GM21360 (cell line): ENCODE measurements at regions not wholly inside any gene's neighbourhood (a gene's known extent, or its start where the extent isn't known, plus 50 kb on each side); places are given as distances from the start of the nearest gene placed in this dataset.

Experiments
- ATAC-seq: cut with Tn5 transposase; IDR thresholded peaks from one replicate; pipeline ENCODE4 v1.9.1; 2021; ENCODE audit warnings: mild to moderate bottlenecking, moderate library complexity; ENCODE audit not compliant: unreplicated experiment

DNA sequence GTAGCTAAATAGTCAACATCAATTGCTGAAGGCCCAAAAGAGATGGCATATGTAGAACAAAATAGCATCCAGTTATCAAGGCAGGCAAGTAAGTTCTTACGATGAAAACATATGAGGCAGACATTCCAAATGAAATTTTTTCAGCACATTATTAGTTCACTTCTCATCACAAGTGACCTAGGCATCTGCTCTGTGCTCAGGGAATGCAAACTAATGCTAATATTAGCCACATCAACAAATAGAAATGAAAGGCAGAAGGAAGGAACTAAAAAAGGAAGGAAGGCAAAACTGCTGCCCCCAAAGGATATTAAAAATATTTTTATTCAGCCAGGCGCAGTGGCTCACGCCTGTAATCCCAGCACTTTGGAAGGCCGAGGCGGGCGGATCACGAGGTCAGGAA is 51.2 kb upstream of the ROCK1 start:
- no peak for ATAC-seq

GRCh38 chr18:21163647-21164547 is 52.3 kb upstream of the ROCK1 start:
- ATAC-seq: no peak

GRCh38 chr18:21164548-21165095 is 53.0 kb upstream of the ROCK1 start:
- no peak for ATAC-seq

GRCh38 chr18:21167641-21168377 is 56.2 kb upstream of the ROCK1 start:
- ATAC-seq: no peak

DNA sequence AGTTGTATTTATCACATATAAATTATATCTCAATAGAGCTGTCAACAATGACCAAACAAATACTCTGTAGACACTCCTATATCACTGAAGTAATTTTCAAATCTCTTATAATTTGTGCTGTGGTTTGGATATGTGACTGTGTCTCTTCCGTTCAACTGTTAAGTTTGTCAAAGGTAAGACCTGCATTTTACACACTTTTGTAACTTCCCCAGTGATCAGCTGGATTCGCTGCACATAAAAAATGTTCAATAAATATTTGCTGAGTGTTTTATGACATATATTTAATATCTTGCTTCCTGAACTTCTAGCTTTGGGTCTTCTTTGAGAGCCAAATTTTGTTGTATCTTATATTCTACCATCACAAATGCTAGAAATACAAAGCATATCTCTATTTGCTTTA is 57.3 kb upstream of the ROCK1 start:
- ATAC-seq: no peak

- no peak for ATAC-seq
Observed at GRCh38 chr18:21177822-21178221, 64.2 kb upstream of the GREB1L start.

DNA sequence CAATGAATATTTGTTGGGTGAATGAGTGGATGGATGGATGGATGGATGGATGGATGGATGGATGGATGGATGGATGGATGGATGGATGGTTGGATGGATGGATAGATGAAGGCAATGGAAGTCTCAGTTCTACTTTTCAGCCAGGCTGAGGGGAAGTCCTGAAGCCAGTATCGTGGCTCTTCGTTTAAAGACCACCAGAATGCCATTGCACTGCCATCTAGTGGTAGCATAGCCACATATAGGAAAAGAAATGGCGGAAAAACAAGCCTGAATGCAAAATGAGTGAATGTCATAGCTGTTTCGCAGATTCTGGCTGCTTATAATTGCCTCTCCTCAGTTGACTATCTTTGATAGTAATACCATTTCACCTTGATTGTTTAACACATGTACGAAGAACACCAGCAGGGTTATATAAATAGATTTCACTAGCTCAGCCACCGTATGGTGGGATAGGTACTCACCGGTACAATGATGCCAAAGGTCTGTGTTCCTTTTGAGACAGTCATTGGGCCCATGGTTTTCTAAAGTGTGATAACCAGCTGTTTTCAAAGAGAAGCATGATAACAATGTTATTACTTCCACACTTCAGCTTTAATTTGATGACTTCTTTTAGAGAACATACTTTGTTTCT is 62.3 kb upstream of the GREB1L start:
- ATAC-seq: no peak

DNA sequence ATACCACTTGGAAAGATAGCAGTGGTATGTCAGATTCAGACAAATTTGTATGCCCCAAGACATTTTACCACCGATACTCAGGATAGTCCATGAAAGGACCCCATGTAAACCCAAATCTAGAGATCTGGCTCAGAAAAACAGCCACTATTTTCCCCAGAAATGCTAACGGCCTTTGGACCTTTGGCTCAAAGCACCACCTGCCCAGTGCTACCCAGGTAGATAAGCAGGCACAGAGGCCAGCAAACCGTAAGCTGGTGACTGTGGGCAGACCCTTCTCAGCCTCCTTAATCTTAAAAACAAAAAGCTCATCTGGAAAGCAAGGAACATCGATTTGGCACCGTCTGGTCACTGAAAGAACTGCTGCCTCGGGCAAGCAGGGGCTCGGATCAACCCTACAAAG is 61.4 kb upstream of the GREB1L start:
- no peak for ATAC-seq

DNA sequence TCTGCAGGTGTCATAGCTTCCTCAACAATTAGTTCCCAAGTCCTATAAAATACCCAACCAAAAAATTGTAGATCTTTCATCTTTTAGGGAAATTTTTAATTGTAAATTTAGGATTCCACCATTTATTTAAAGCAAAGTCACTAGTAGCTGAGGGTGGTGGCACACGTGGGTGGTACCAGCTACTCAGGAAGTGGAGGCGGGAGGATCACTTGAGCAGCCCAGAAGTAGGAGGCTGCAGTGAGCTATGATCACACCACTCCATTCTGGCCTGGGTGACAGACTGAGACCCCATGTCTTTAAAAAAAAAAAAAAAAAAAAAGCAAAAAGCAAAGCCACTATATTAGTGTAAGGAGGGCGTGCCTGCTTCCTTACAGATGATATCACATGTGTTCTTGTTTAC is 60.3 kb upstream of the GREB1L start:
- ATAC-seq: no peak

DNA sequence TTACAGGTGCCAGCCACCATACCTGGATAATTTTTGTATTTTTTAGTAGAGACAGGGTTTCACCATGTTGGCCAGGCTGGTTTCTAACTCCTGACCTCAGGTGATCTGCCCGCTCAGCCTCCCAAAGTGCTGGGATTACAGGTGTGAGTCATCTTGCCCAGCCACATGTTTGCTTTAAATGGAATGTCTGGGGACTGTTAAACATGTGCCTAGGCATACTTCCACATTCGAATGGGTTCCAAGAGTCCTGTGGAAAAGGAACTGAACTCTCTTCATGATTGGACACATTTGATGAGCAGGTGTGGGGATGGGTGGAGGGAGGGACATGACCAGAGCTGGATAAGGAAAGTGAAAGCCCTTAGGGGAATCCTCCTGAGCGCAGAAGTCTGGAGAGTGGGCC is 58.4 kb upstream of the GREB1L start:
- ATAC-seq: no peak

DNA sequence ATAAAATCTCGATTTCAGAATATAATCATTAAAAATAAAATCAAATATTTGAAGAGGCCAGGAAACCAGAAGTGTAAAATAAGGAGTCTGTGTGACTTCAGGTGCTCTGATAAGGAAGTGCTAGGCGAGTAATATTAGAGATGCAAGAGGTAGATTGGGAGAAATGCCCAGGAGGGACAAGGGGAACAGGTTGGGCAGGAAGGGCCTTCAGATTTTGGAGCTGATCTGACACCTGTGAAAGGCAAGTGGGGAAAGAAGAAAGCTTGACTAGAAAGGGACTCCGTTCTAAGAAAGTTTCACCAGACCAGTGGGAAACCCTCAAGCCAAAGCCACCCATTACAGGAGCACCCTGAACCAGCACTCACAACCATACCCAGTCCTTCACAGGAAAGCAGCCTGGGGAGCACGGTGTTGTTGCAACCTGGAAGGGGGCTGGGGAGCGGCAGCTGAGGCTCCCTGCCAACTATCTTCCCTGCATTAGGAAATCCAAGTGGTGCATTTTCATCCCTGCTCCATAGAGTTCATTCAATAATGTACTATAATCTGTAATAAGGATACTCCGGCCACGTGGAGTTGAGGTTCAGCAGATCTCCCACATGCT is 57.5 kb upstream of the GREB1L start:
- no peak for ATAC-seq

DNA sequence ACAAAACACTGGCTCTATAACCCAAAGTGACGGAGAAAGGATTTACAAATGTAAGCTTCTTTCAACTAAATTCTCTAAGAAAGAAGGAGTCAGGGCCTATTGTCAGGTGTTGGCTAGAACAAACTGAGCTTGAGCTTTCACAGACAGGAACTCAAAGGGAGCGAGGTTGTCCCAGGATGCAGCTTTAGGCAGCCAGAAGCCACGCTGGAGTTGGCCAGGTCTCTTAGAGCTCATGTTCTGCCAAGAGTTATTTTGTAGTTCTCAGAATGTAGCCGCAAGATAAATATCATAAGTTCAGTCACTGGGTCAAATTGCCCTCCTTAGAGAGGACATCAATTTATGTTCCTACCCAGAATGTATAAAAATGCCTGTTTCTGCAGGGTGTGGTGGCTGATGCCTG is 54.1 kb upstream of the GREB1L start:
- no peak for ATAC-seq

DNA sequence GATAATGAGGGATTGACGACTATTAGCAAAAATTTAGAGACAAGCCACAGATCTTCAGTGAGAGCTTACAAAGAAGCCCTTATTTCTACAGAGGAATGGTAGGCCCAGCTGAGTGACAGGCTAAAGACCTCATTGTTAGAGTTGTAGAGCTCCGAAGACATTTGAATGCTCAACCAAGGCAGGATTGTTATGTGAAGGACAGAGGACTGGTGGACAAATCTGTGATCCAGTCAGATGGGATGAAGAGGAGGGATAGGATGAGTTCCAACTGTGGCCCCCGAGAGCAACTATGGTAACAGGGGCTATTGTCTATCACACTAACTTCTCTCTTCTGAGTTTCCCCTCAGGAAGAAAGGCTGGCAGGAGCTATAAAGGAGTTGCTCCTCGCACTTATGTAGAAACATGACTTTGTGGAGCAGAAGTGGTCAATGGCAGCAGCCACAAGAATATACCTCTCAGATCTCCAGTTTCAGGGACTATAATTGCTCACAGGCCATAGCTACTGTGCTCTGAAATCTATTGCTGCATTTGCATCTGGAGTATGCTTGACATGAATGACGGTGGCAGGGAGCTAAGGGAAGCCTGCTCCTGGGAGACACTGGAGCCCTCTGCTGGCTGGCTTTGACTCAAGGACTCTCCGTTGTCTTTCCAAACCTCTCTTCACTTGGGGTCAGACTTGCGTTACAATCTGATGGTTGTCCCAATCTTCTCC is 50.3 kb upstream of the GREB1L start:
- ATAC-seq: peak; percentile 48
